Lower lobe of right lung (tissue), 2 donors: ENCODE measurements at regions not wholly inside any gene's neighbourhood (a gene's known extent, or its start where the extent isn't known, plus 50 kb on each side); places are given as distances from the start of the nearest gene placed in this dataset.
"Not testable (repeated sequence)": the region's sequence is repeated elsewhere in the genome, so short reads cannot be mapped to it uniquely, and the experiment has no call there.

Experiments
- ATAC-seq, 2 donors: fragments of 200-7000 bp; cut with Tn5 transposase; one replicate each; pipeline ENCODE4 v1.9.1; 2020 to 2022; ENCODE audit warnings: mild to moderate bottlenecking in 2 of 2, moderate library complexity in 2 of 2
- DNase-seq: peaks from one replicate; pipeline ENCODE4 v3.0.0-alpha.2; 2020
- H3K27ac ChIP-seq: fragments of 200-600 bp; one replicate; pipeline ENCODE4 v1.8.0; 2022
- H3K27me3 ChIP-seq: fragments of 200-600 bp; one replicate; pipeline ENCODE4 v1.8.0; 2022; ENCODE audit warnings: low read depth
- H3K36me3 ChIP-seq: fragments of 200-600 bp; one replicate; pipeline ENCODE4 v1.8.0; 2022; ENCODE audit warnings: mild to moderate bottlenecking
- H3K4me1 ChIP-seq: fragments of 200-600 bp; one replicate; pipeline ENCODE4 v1.8.0; 2022
- H3K4me3 ChIP-seq: fragments of 200-600 bp; one replicate; pipeline ENCODE4 v1.8.0; 2022; ENCODE audit warnings: mild to moderate bottlenecking
- H3K9me3 ChIP-seq: fragments of 200-600 bp; one replicate; pipeline ENCODE4 v1.8.0; 2022
- intact Hi-C: fragments of 100-400 bp; cut with DNase I; formaldehyde crosslinking; loops from one replicate; pipeline ENCODE4 v1.11.0; 2022
- TF ChIP-seq, protein P1 (sequence below): fragments of 200-600 bp; IDR thresholded peaks from one replicate; pipeline ENCODE4 v1.8.0; 2022; ENCODE audit warnings: antibody characterized with exemption, mild to moderate bottlenecking
- donor health status: DM: no; HTN: yes; CAD: no; lungs with severe emphysema.

DNA sequence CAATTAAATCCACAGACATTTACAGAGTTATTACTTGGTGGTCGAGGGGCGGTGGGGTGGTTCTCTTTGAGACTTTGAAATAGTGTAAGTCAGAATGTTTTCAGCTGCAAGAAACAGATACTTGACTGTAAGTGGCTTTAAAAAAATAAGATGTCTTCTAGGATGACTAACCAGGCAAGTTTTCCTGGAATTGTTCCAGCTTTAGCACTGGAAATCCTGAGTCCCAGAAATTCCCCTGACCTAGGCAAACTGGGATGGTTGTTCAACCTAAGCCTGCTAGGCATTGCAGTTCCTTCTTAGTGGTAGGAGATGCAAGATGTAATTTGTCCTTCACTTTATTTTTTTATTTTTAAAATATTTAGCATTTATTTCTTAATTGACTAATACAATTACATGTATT is 169.5 kb upstream of the POC5 start:
- ATAC-seq = no peak
- DNase-seq = no peak
- no peak overlapping the region for H3K4me3 ChIP-seq
- no peak overlapping the region for H3K27ac ChIP-seq
- no peaks in the 10 kb centered on the region for H3K9me3 ChIP-seq
- intact Hi-C loops = no loop called here
- TF ChIP-seq, protein P1, sequence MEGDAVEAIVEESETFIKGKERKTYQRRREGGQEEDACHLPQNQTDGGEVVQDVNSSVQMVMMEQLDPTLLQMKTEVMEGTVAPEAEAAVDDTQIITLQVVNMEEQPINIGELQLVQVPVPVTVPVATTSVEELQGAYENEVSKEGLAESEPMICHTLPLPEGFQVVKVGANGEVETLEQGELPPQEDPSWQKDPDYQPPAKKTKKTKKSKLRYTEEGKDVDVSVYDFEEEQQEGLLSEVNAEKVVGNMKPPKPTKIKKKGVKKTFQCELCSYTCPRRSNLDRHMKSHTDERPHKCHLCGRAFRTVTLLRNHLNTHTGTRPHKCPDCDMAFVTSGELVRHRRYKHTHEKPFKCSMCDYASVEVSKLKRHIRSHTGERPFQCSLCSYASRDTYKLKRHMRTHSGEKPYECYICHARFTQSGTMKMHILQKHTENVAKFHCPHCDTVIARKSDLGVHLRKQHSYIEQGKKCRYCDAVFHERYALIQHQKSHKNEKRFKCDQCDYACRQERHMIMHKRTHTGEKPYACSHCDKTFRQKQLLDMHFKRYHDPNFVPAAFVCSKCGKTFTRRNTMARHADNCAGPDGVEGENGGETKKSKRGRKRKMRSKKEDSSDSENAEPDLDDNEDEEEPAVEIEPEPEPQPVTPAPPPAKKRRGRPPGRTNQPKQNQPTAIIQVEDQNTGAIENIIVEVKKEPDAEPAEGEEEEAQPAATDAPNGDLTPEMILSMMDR = no peak
- H3K27me3 ChIP-seq = no peaks in the 10 kb centered on the region
- H3K4me1 ChIP-seq = no peaks in the 10 kb centered on the region
- no peaks in the 10 kb centered on the region for H3K36me3 ChIP-seq

DNA sequence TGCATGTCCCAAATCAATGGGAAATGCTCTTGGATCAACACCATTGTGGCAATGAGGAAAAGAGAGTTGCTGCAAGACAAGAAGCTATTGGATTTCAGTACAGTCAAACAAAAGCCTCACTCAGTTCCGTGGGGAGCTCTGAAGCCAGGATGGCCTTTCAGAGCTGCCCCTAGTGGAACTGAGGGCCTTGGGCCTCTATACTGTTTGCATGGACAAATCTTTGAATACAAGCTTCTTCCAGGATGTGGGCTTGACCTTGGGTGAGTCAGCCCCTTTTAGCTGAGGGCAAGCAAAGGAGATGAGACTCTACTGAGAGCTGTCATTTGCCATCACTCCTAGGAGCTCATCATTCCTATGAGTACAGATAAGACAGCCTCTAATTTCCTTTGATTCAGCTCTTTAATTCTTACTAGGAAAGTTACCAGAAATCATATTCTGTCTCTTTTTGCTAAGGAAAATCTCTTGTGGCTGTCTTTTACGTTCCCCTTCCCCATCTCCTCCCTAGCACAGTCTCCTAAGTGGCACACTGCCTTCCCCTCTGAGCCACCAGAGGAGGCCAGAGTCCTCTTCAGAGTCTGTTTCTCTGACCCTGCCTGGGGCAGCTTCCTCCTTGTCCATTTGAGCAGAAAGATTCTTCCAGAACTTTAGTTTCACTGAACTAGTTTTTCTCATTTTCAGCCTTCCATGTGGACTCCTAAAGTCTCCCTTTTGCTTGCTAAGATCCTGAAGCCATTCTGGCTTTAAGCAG is 168.8 kb upstream of the POC5 start:
- Histone ChIP-seq H3K27me3 (no peaks in the 10 kb centered on the region), H3K36me3 (no peaks in the 10 kb centered on the region), H3K4me1 (no peaks in the 10 kb centered on the region), H3K4me3 (no peak overlapping the region), H3K9me3 (no peaks in the 10 kb centered on the region), H3K27ac (no peak overlapping the region)
- TF ChIP-seq, protein P1 = no peak
- DNase-seq (no peak), ATAC-seq (no peak)
- intact Hi-C loops = no loop called here

DNA sequence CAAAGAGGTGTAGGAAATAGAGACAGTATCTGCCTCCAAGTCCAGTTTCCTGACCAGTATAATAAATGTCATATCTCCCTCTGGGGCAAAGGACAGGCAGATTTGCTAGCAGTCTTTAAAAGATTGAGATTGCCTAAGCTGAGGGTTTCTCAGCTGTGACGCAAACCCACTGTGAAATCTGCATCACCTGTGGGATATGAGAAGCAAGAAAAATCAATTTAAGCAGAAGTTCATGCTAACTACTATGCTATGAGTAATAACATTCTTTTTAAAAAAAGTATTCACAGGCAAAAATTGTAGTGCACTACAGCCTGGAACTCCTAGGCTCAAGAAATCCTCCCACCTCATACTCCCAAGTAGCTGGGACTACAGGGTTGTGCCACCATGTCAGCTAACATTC is 168.1 kb upstream of the POC5 start:
- Histone ChIP-seq H3K36me3 (no peaks in the 10 kb centered on the region), H3K9me3 (no peaks in the 10 kb centered on the region), H3K27ac (no peak overlapping the region), H3K4me3 (no peak overlapping the region), H3K4me1 (no peaks in the 10 kb centered on the region), H3K27me3 (no peaks in the 10 kb centered on the region)
- ATAC-seq (no peak), DNase-seq (no peak)
- TF ChIP-seq, protein P1 = no peak
- intact Hi-C loops = no loop called here

DNA sequence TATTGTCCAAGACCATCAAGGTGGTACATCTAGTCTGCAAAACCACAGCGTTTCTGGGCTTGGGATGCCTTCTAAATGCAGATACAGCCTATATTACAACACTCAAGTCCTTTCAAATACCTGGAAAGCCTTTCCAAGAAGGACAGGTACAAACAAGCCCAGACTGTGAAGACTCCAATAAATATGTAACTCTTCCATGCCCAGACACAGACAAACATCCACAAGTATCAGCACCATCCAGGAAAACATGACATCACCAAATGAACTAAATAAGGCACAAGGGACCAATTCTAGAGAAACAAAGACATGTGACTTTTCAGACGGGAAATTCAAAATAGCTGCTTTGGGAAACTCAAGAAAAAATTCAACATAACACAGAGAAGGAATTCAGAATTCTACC is 152.7 kb upstream of the POC5 start:
- ATAC-seq = no peak
- Histone ChIP-seq H3K36me3 (no peaks in the 10 kb centered on the region), H3K4me3 (no peak overlapping the region), H3K27ac (no peak overlapping the region), H3K9me3 (no peaks in the 10 kb centered on the region), H3K4me1 (no peaks in the 10 kb centered on the region), H3K27me3 (no peaks in the 10 kb centered on the region)
- TF ChIP-seq, protein P1 = no peak
- intact Hi-C loops = no loop called here
- DNase-seq = no peak

DNA sequence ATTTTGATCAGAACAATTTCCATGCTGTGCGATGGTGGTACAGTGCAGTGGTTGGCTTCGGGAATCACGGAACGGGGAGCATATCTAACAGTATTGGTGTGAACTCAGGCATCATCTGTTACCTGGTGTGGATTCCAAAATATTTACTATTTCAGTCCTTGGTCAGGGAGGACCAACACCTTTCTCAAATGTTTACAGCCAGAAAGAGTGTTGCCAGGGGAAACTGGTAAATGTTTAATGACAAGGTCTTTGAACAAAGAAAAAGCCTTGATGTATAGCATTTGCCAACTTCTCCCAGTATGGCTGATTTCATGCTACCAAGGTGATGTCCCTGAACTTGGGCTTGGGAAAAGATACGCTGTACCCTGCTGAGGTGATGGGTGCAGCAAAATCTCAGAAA is 145.6 kb upstream of the POC5 start:
- no peak overlapping the region for H3K27ac ChIP-seq
- H3K9me3 ChIP-seq = no peaks in the 10 kb centered on the region
- H3K27me3 ChIP-seq = no peaks in the 10 kb centered on the region
- DNase-seq (no peak), ATAC-seq (no peak)
- intact Hi-C loops = no loop called here
- H3K36me3 ChIP-seq = no peaks in the 10 kb centered on the region
- H3K4me1 ChIP-seq = no peaks in the 10 kb centered on the region
- no peak overlapping the region for H3K4me3 ChIP-seq
- TF ChIP-seq, protein P1 = no peak

DNA sequence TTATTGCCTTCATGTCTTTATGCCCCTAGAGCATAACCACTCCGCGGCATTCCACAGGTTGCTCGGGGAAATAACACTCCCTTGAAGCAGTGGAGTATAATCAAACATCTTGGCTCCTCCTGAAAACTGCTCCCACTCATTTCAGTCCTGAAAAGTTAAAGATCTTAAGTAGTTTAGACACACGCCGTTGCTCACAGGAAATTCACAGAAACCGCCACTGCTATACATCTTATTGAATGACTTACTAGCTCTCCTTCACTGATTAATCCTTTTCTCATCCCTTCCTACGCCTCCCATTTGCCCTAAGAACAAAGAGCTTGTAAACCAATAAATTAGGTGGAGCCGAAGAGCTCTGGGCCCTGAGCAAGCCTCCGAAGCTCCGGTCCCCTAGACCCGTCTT is 142.4 kb upstream of the POC5 start:
- H3K4me3 ChIP-seq, DNase-seq, H3K27ac ChIP-seq, H3K27me3 ChIP-seq, H3K4me1 ChIP-seq, H3K9me3 ChIP-seq, ATAC-seq, H3K36me3 ChIP-seq, intact Hi-C loops: not testable (repeated sequence)
